ENCODE measurements at regions not wholly inside any gene's neighbourhood (a gene's known extent, or its start where the extent isn't known, plus 50 kb on each side); places are given as distances from the start of the nearest gene placed in this dataset.

DNA sequence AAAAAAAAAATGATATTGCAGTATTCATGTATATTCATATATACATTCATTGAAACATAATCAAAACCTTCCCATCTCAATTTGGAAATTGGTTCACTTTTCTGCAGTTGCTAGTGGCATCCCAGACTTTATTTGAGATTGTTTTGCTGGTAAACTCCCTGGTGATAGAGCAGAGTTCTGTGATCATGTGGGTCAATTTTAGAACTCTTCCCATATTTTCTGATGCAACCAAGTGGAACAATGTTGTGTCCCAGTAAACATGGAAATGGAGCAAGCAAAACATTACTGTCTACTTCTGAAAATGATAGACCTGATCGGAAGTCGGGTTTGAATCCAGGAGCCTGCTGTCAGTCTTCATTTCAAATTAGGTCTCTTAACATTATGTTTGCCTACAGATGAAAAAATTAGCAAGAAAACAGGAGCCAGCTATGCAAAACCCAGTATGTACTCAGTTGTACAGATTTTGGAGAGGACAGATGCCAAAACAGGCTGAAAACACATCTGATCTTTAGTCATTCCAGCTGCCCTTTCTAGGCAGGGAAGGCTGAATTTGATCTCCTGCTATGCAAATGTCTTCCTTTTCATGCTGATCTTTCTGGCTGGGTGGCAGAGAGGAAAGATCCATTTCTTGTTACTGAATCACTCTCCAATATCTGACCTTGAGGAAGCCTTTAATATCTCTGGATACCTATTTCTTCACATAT is 786.6 kb upstream of the SOX9 start:
- no peaks in the 10 kb centered on the region for H4K20me1 ChIP-seq (replicated peaks; ENCODE audit: control insufficient read depth, extremely low read depth, insufficient read depth, low read length)
- FAIRE-seq, result no peak
- no peaks in the 10 kb centered on the region for H3K36me3 ChIP-seq (ENCODE audit: control insufficient read depth in 2 of 2, extremely low read depth in 1 of 2, insufficient read depth in 2 of 2, low read length in 2 of 2)
- no peak overlapping the region for H3K4me2 ChIP-seq (ENCODE audit: insufficient read depth, low read length)
- intact Hi-C loops (cut with micrococcal nuclease) (no loop called here), dilution Hi-C loops (cut with MboI; ENCODE audit: extremely low pct_ligation_motif_present, low sequenced_read_pairs) (no loop called here)
- no TSS peak for BruUV-seq (replicated peaks)
- no peaks in the 10 kb centered on the region for H3K4me1 ChIP-seq (ENCODE audit: control insufficient read depth, extremely low read depth, insufficient read depth, low read length)
- POLR2A ChIA-PET, result no interaction called here
- H3K4me3 ChIP-seq (replicated peaks in 1 of 3; ENCODE audit: insufficient read depth in 1 of 3, low read depth in 1 of 3, low read length in 3 of 3), result no peak overlapping the region
- no peak for DNase-seq (ENCODE audit: low read depth, low spot score)
- CTCF ChIA-PET, result no interaction called here
- no peak overlapping the region for H3K27ac ChIP-seq (ENCODE audit: insufficient read depth, low read depth, low read length)
- H3K9me3 ChIP-seq (replicated peaks; ENCODE audit: control insufficient read depth, insufficient read depth, low read length), result no peaks in the 10 kb centered on the region
- H2AFZ ChIP-seq (ENCODE audit: low read depth, low read length), result no peak overlapping the region
- H3K27me3 ChIP-seq (ENCODE audit: control insufficient read depth in 2 of 2, insufficient read depth in 2 of 2, low read length in 2 of 2), result no peaks in the 10 kb centered on the region
- TF ChIP-seq, protein P1, sequence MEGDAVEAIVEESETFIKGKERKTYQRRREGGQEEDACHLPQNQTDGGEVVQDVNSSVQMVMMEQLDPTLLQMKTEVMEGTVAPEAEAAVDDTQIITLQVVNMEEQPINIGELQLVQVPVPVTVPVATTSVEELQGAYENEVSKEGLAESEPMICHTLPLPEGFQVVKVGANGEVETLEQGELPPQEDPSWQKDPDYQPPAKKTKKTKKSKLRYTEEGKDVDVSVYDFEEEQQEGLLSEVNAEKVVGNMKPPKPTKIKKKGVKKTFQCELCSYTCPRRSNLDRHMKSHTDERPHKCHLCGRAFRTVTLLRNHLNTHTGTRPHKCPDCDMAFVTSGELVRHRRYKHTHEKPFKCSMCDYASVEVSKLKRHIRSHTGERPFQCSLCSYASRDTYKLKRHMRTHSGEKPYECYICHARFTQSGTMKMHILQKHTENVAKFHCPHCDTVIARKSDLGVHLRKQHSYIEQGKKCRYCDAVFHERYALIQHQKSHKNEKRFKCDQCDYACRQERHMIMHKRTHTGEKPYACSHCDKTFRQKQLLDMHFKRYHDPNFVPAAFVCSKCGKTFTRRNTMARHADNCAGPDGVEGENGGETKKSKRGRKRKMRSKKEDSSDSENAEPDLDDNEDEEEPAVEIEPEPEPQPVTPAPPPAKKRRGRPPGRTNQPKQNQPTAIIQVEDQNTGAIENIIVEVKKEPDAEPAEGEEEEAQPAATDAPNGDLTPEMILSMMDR (IDR thresholded peaks at IDR 0.05; ENCODE audit: extremely low read depth in 1 of 2, insufficient read depth in 1 of 2, low read depth in 1 of 2, low read length in 2 of 2), result no peak
- no peak for TF ChIP-seq EZH2 (IDR thresholded peaks at IDR 0.05; ENCODE audit: borderline replicate concordance, low read depth, low read length, severe bottlenecking)
- no peak for TF ChIP-seq FOS (IDR thresholded peaks at IDR 0.05; ENCODE audit: borderline replicate concordance, insufficient read depth, low read length)
- no peak for TF ChIP-seq JUN (IDR thresholded peaks at IDR 0.05; ENCODE audit: borderline replicate concordance, insufficient read depth, insufficient read length, low read depth)
- no peak for TF ChIP-seq POLR2AphosphoS5 (IDR thresholded peaks at IDR 0.05; ENCODE audit: insufficient read depth, low read depth, low read length)
- TF ChIP-seq POLR2A (IDR thresholded peaks at IDR 0.05; ENCODE audit: low read depth, low read length), result no peak
- TF ChIP-seq, protein P2, sequence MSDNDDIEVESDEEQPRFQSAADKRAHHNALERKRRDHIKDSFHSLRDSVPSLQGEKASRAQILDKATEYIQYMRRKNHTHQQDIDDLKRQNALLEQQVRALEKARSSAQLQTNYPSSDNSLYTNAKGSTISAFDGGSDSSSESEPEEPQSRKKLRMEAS (IDR thresholded peaks at IDR 0.05; ENCODE audit: insufficient read depth, insufficient read length), result no peak
- TF ChIP-seq GATA2 (IDR thresholded peaks at IDR 0.05; ENCODE audit: insufficient read depth, insufficient read length, low read depth, low read length), result no peak
- no peak for TF ChIP-seq MYC (IDR thresholded peaks at IDR 0.05; ENCODE audit: low read depth, low read length)
- no peaks in the 10 kb centered on the region for H3K9me1 ChIP-seq (replicated peaks; ENCODE audit: control insufficient read depth, extremely low read depth, insufficient read depth, low read length)
- H3K9ac ChIP-seq (replicated peaks; ENCODE audit: extremely low read depth, insufficient read depth, low read length), result no peak overlapping the region
- no peaks in the 10 kb centered on the region for H3K79me2 ChIP-seq (ENCODE audit: control insufficient read depth, insufficient read depth, low read length)

Measured in endothelial cell of umbilical vein (primary cell).